G401 (cell line): ENCODE measurements at regions not wholly inside any gene's neighbourhood (a gene's known extent, or its start where the extent isn't known, plus 50 kb on each side); places are given as distances from the start of the nearest gene placed in this dataset.
"Not testable (repeated sequence)": the region's sequence is repeated elsewhere in the genome, so short reads cannot be mapped to it uniquely, and the experiment has no call there.

Source experiments
- DNase-seq: peaks from one replicate; pipeline ENCODE4 v3.0.0-alpha.2; 2015; ENCODE audit warnings: low spot score
- in situ Hi-C: cut with HindIII; loops from 2 replicates; pipeline ENCODE4 v1.10.0; 2016; ENCODE audit warnings: low sequenced_read_pairs, mixed read lengths

DNA sequence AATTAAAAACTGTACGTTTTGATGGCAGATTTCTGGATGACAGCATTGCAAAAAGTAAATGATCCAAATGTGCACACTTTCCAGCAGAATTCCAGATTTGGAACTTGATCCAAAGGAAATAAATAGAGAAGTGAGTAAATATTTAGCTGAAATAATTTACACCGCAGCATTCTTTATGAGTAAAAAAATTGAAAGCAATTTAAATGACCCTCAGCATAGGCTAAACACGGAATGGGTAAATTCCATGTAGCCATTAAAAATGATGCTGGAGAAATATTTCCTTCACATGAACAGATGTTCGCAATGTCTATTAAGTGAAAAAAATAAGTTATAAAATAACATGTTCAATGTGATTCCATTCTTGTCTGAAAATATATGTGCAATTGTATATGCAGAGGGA, 424.8 kb downstream of the HS3ST3B1 start:
- DNase-seq, result no peak
- in situ Hi-C loops, result no loop called here

DNA sequence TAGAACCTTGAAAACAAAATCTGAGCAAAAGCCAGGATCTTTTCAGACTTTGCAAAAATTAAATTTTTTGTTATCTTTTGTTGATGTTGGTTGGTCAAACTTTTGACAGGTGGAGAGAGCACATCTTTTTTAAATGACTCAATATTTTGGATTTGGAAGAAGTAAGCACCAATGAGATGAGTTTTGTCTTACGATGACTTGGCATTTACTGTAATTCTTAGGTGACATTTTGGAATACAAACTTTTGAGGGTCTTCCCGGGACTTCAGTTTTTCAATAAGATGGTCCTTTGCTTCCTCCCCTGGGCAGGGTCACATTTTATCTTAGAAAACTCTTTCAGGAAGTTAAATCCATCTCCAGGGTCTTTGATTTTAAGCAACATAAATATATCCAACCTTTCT, 423.9 kb downstream of the HS3ST3B1 start:
- no peak for DNase-seq
- in situ Hi-C loops, result no loop called here

DNA sequence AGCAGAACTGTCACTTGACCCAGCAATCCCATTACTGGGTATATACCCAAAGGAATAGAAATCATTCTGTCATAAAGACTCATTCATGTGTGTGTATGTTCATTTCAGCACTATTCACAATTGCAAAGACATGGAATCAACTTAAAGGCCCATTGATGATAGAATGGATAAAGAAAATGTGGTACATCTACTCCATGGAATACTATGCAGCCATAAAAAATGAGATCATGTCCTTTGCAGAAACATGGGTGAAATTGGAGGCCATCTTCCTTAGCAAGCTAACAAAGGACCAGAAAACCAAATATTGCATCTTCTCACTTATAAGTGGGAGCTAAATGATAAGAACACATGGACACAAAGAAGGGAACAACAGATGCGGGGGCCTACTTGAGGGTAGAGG, 422.5 kb downstream of the HS3ST3B1 start:
- in situ Hi-C loops, DNase-seq: not testable (repeated sequence)

- no peak for DNase-seq
- in situ Hi-C loops, result no loop called here
Observed at GRCh38 chr17:14719942-14720341, 419.1 kb downstream of the HS3ST3B1 start.

- no peak for DNase-seq
- in situ Hi-C loops, result no loop called here
Observed at GRCh38 chr17:14717859-14718258, 417.0 kb downstream of the HS3ST3B1 start.

- in situ Hi-C loops, result no loop called here
- no peak for DNase-seq
Observed at GRCh38 chr17:14715561-14715960, 414.7 kb downstream of the HS3ST3B1 start.

DNA sequence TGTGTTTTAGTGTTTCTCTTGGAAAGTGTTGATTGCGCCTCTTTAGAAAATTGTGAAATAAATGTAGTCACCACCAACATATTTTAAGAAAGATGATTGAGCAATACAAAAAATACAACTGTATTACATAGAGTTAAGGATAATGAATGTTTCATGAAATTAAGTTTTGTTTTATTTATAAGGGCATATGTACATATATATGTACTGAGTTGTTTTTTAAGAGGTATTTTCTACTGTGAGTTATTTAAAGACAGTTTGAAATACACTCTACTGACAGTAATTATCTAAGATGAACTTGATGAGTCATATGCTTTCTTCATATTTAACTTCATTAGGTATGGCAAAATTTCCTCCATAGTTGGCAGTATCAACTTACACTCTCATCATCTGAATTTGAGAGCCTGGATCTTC, 411.7 kb downstream of the HS3ST3B1 start:
- in situ Hi-C loops, result no loop called here
- no peak for DNase-seq

- no peak for DNase-seq
- in situ Hi-C loops, result no loop called here
Observed at GRCh38 chr17:14704121-14704520, 403.2 kb downstream of the HS3ST3B1 start.

- in situ Hi-C loops, result no loop called here
- DNase-seq, result no peak
Observed at GRCh38 chr17:14701886-14702285, 401.0 kb downstream of the HS3ST3B1 start.

DNA sequence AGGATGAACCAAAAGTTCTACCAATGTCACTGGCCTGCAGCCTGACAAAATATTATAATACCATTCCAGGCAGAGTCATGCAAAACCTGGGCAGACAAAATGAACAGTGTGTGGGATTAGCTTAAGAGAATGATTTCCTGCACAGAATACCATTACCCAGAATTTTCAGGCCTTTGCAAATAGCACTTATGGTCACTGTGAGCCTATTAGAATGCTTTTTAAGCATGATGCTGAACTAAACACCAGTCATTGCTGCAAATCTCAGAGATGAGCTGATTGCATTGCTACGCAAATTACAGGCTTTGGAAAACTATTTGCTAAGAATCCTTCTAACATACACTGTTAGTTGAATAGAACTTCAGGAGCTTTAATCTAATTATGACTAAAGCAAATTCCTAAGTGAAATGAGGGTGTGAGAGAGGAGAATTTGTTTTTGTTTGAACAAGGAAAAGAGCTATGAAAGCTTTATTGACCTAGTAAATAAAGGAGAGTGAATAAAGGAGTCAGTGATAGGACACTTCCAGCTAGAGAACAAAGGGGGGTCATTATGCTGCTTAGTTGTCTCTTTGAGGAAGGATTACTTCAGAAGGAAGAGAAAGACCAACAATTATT, 398.8 kb downstream of the HS3ST3B1 start:
- no peak for DNase-seq

GRCh38 chr17:14693382-14693781, 392.5 kb downstream of the HS3ST3B1 start:
- in situ Hi-C loops, result no loop called here
- DNase-seq, result no peak

More for the DNA sequence above, 398.8 kb downstream of the HS3ST3B1 start:
- in situ Hi-C loops, result no loop called here

- DNase-seq, result no peak
- in situ Hi-C loops, result no loop called here
Observed at GRCh38 chr17:14690704-14691103, 389.8 kb downstream of the HS3ST3B1 start.

GRCh38 chr17:14688134-14688533, 387.3 kb downstream of the HS3ST3B1 start:
- DNase-seq, result no peak
- in situ Hi-C loops, result no loop called here

GRCh38 chr17:14672830-14673229, 371.9 kb downstream of the HS3ST3B1 start:
- no peak for DNase-seq
- in situ Hi-C loops, result no loop called here

- DNase-seq, result no peak
- in situ Hi-C loops, result no loop called here
Observed at GRCh38 chr17:14670861-14671260, 370.0 kb downstream of the HS3ST3B1 start.

- no peak for DNase-seq
- in situ Hi-C loops, result no loop called here
Observed at GRCh38 chr17:14664511-14664910, 363.6 kb downstream of the HS3ST3B1 start.

DNA sequence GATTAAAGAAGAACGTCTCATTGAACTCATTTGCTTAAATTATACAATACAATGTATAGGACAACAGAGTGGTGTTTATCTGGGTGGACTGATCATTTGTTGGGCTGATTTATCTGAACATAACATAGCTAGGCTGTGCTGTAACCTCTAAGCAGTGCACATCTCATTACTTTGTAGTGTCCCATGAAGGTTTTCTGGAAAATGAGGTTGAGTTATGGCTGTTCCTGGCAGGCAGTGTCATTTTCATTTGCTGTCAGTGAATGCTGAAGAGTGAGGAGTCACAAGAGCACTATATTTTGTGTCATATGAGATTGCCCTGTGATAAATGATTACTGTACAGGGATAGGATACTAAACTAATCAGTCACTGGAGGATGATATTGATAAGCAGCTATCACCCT, 340.2 kb downstream of the HS3ST3B1 start:
- no peak for DNase-seq
- in situ Hi-C loops, result no loop called here

DNA sequence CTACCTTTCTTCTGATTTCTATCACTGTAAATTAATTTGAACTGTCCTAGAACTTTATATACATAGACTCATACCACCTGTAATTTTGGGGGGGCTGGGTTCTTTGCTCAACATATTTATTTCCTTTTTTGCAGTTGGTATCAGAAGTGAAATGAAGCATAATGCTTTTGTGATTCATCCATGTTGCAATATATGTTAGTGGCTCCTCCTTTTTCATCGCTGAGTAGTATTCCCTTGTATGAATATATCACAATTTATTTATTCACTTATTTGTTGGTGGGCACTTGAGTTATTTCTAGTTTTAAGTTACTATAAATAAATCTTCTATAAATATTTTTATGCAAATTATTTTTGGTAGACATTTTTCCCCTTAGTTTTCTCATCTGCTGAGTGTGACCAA, 336.4 kb downstream of the HS3ST3B1 start:
- in situ Hi-C loops, result no loop called here
- no peak for DNase-seq

DNA sequence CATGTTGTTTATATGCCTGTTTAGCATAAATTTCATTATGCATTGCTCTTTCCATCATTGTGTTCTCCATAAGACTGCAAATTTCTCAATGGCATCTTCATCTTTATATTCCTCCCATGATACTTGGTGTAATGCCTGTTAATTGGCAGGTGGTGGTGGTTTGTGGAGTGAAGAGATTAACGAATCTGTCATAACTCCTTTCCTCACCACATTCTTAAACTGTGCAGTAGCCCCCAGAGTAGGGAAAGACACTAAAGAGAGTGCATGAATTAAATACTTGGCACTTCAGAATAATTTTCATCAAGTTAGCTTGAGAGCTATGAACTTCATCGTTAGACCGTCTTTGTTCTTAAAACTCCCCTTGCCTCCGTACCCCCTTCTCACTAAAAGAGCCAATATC, 329.7 kb downstream of the HS3ST3B1 start:
- DNase-seq, result no peak
- in situ Hi-C loops, result no loop called here

GRCh38 chr17:14630046-14630445, 329.2 kb downstream of the HS3ST3B1 start:
- in situ Hi-C loops, result no loop called here
- DNase-seq, result no peak

GRCh38 chr17:14622615-14623101, 321.8 kb downstream of the HS3ST3B1 start:
- in situ Hi-C loops, result no loop called here
- DNase-seq, result no peak
